ENCODE measurements at regions not wholly inside any gene's neighbourhood (a gene's known extent, or its start where the extent isn't known, plus 50 kb on each side); places are given as distances from the start of the nearest gene placed in this dataset.
"Not testable (repeated sequence)": the region's sequence is repeated elsewhere in the genome, so short reads cannot be mapped to it uniquely, and the experiment has no call there.

- no peak overlapping the region for H3K4me3 ChIP-seq (ENCODE audit: low read depth, low read length)
- TF ChIP-seq CTCF (conservative IDR thresholded peaks at IDR 0.05; ENCODE audit: low read depth, low read length): no peak
- DNase-seq (ENCODE audit: low read depth): no peak
These were observed 123.6 kb downstream of the CXCL12 start for GRCh38 chr10:44261296-44261695.

GRCh38 chr10:44260286-44260928, 124.5 kb downstream of the CXCL12 start:
- H3K4me3 ChIP-seq (ENCODE audit: low read depth, low read length): no peak overlapping the region
- no peak for TF ChIP-seq CTCF (conservative IDR thresholded peaks at IDR 0.05; ENCODE audit: low read depth, low read length)
- DNase-seq (ENCODE audit: low read depth): no peak

- DNase-seq (ENCODE audit: low read depth): no peak
- TF ChIP-seq CTCF (conservative IDR thresholded peaks at IDR 0.05; ENCODE audit: low read depth, low read length): no peak
These were observed 125.6 kb downstream of the CXCL12 start for GRCh38 chr10:44259090-44259874.

GRCh38 chr10:44258460-44259089, 126.3 kb downstream of the CXCL12 start:
- H3K4me3 ChIP-seq (ENCODE audit: low read depth, low read length): no peak overlapping the region
- TF ChIP-seq CTCF (conservative IDR thresholded peaks at IDR 0.05; ENCODE audit: low read depth, low read length): no peak
- no peak for DNase-seq (ENCODE audit: low read depth)

More at GRCh38 chr10:44259090-44259874, 125.6 kb downstream of the CXCL12 start:
- H3K4me3 ChIP-seq (ENCODE audit: low read depth, low read length): no peak overlapping the region

- DNase-seq (ENCODE audit: low read depth): no peak
- H3K4me3 ChIP-seq (ENCODE audit: low read depth, low read length): no peak overlapping the region
- no peak for TF ChIP-seq CTCF (conservative IDR thresholded peaks at IDR 0.05; ENCODE audit: low read depth, low read length)
These were observed 126.9 kb downstream of the CXCL12 start for GRCh38 chr10:44258019-44258418.

GRCh38 chr10:44253769-44254462, 131.0 kb downstream of the CXCL12 start:
- DNase-seq (ENCODE audit: low read depth): peak; percentile 73
- TF ChIP-seq CTCF (conservative IDR thresholded peaks at IDR 0.05; ENCODE audit: low read depth, low read length): no peak
- H3K4me3 ChIP-seq (ENCODE audit: low read depth, low read length): no peak overlapping the region

GRCh38 chr10:44252631-44253030, 132.3 kb downstream of the CXCL12 start:
- not testable (repeated sequence) for DNase-seq (ENCODE audit: low read depth); H3K4me3 ChIP-seq (ENCODE audit: low read depth, low read length)

GRCh38 chr10:44249933-44250332, 135.0 kb downstream of the CXCL12 start:
- not testable (repeated sequence) for H3K4me3 ChIP-seq (ENCODE audit: low read depth, low read length); DNase-seq (ENCODE audit: low read depth)

Measured in choroid plexus epithelial cell (primary cell).